H9 (cell line): ENCODE measurements at regions not wholly inside any gene's neighbourhood (a gene's known extent, or its start where the extent isn't known, plus 50 kb on each side); places are given as distances from the start of the nearest gene placed in this dataset.

Experiments
- DNase-seq: peaks from one replicate; pipeline ENCODE4 v3.0.0-alpha.2; 2017
- H2AFZ ChIP-seq: one replicate; pipeline ENCODE4 v1.6.1; 2013; ENCODE audit warnings: mild to moderate bottlenecking, low read length, control low read depth, moderate library complexity
- H2AK5ac ChIP-seq: 2 replicates; pipeline ENCODE4 v1.6.1; 2013; ENCODE audit warnings: low read length, control low read depth, mixed read lengths; ENCODE audit not compliant: insufficient read length
- H2BK120ac ChIP-seq: one replicate; pipeline ENCODE4 v1.6.1; 2013; ENCODE audit warnings: low read depth, mild to moderate bottlenecking, low read length, control low read depth, inconsistent platforms; ENCODE audit not compliant: poor library complexity, severe bottlenecking
- H2BK12ac ChIP-seq: 2 replicates; pipeline ENCODE4 v1.6.1; 2013; ENCODE audit warnings: low read length, control low read depth, mixed read lengths, low read depth; ENCODE audit not compliant: insufficient read length
- H2BK15ac ChIP-seq: 2 replicates; pipeline ENCODE4 v1.6.1; 2013; ENCODE audit warnings: low read depth, low read length, control low read depth
- H2BK20ac ChIP-seq: one replicate; pipeline ENCODE4 v1.6.1; 2013; ENCODE audit warnings: low read depth, mild to moderate bottlenecking, low read length, control low read depth, inconsistent platforms; ENCODE audit not compliant: poor library complexity, severe bottlenecking
- H2BK5ac ChIP-seq: 2 replicates; pipeline ENCODE4 v1.6.1; 2013; ENCODE audit warnings: low read length, control low read depth, mixed read lengths; ENCODE audit not compliant: insufficient read length
- H3K14ac ChIP-seq: 2 replicates; pipeline ENCODE4 v1.6.1; 2013; ENCODE audit warnings: low read length, control low read depth; ENCODE audit not compliant: insufficient read depth
- H3K18ac ChIP-seq: 2 replicates; pipeline ENCODE4 v1.6.1; 2013; ENCODE audit warnings: low read depth, mild to moderate bottlenecking, mixed read lengths, low read length, control low read depth; ENCODE audit not compliant: insufficient read length
- H3K23ac ChIP-seq: 2 replicates; pipeline ENCODE4 v1.6.1; 2013; ENCODE audit warnings: low read length, control low read depth, mixed read lengths, low read depth; ENCODE audit not compliant: insufficient read length
- H3K23me2 ChIP-seq: 2 replicates; pipeline ENCODE4 v1.6.1; 2013; ENCODE audit warnings: low read depth, mild to moderate bottlenecking, mixed read lengths, low read length, control low read depth; ENCODE audit not compliant: insufficient read length, poor library complexity, severe bottlenecking
- H3K27ac ChIP-seq: 2 replicates; pipeline ENCODE4 v1.5.1; 2013; ENCODE audit warnings: low read length, control low read depth, mixed read lengths, low read depth; ENCODE audit not compliant: insufficient read length
- H3K27me3 ChIP-seq: 2 replicates; pipeline ENCODE4 v1.6.1; 2013; ENCODE audit warnings: low read length, control low read depth, inconsistent platforms; ENCODE audit not compliant: insufficient read depth
- H3K4ac ChIP-seq: 2 replicates; pipeline ENCODE4 v1.6.1; 2013; ENCODE audit warnings: low read depth, mild to moderate bottlenecking, control low read depth, inconsistent platforms, low read length, moderate library complexity
- H3K4me1 ChIP-seq: 2 replicates; pipeline ENCODE4 v1.6.1; 2013; ENCODE audit warnings: low read length, control low read depth, inconsistent platforms; ENCODE audit not compliant: insufficient read depth
- H3K4me2 ChIP-seq: 2 replicates; pipeline ENCODE4 v1.6.1; 2013; ENCODE audit warnings: low read length, control low read depth, mixed read lengths; ENCODE audit not compliant: insufficient read length, insufficient read depth
- H3K56ac ChIP-seq: 2 replicates; pipeline ENCODE4 v1.6.1; 2013; ENCODE audit warnings: low read depth, mild to moderate bottlenecking, mixed read lengths, low read length, control low read depth; ENCODE audit not compliant: insufficient read length
- H3K79me1 ChIP-seq: 2 replicates; pipeline ENCODE4 v1.6.1; 2013; ENCODE audit warnings: low read depth, mild to moderate bottlenecking, moderate library complexity, low read length, control low read depth, inconsistent platforms; ENCODE audit not compliant: insufficient read depth, poor library complexity, severe bottlenecking
- H3K79me2 ChIP-seq: 2 replicates; pipeline ENCODE4 v1.6.1; 2013; ENCODE audit warnings: low read length, control low read depth, inconsistent platforms; ENCODE audit not compliant: insufficient read depth
- H3K9ac ChIP-seq: 2 replicates; pipeline ENCODE4 v1.6.1; 2013; ENCODE audit warnings: low read length, control low read depth, mixed read lengths; ENCODE audit not compliant: insufficient read length; ENCODE audit errors: extremely low read depth
- H3K9me3 ChIP-seq: one replicate; pipeline ENCODE4 v1.6.1; 2013; ENCODE audit warnings: low read depth, low read length, inconsistent platforms; ENCODE audit not compliant: control insufficient read depth
- H3T11ph ChIP-seq: one replicate; pipeline ENCODE4 v1.6.1; 2013; ENCODE audit warnings: mild to moderate bottlenecking, low read length, control low read depth, inconsistent platforms
- H4K20me1 ChIP-seq: one replicate; pipeline ENCODE4 v1.6.1; 2013; ENCODE audit not compliant: control insufficient read depth, insufficient read length, insufficient read depth
- H4K5ac ChIP-seq: 2 replicates; pipeline ENCODE4 v1.6.1; 2013; ENCODE audit warnings: low read depth, mild to moderate bottlenecking, mixed read lengths, low read length, control low read depth; ENCODE audit not compliant: insufficient read length
- H4K8ac ChIP-seq: replicated peaks from 2 replicates; pipeline ENCODE4 v1.6.1; 2013; ENCODE audit warnings: low read length, control low read depth, mixed read lengths, low read depth; ENCODE audit not compliant: insufficient read length
- H4K91ac ChIP-seq: 2 replicates; pipeline ENCODE4 v1.6.1; 2013; ENCODE audit warnings: low read depth, mild to moderate bottlenecking, moderate library complexity, mixed read lengths, low read length, control low read depth; ENCODE audit not compliant: insufficient read length
- H3K27ac Mint-ChIP-seq, 3 experiments: 2 replicates in 2 of 3; 3 replicates in 1 of 3; pipeline ENCODE4 v1.8.0; 2020 to 2021; ENCODE audit warnings: mixed read lengths in 3 of 3, mild to moderate bottlenecking in 1 of 3, moderate library complexity in 1 of 3
- H3K27me3 Mint-ChIP-seq: 2 replicates; pipeline ENCODE4 v1.8.0; 2021; ENCODE audit warnings: low read depth, mild to moderate bottlenecking, moderate library complexity, mixed read lengths
- H3K36me3 Mint-ChIP-seq, 3 experiments: 2 replicates in 2 of 3; 3 replicates in 1 of 3; pipeline ENCODE4 v1.8.0; 2020 to 2021; ENCODE audit warnings: low read depth in 3 of 3, mixed read lengths in 3 of 3; ENCODE audit not compliant: insufficient read depth in 1 of 3
- H3K4me1 Mint-ChIP-seq, 2 experiments: 2 replicates each; pipeline ENCODE4 v1.8.0; 2020; ENCODE audit warnings: mixed read lengths in 2 of 2
- H3K4me3 Mint-ChIP-seq, 2 experiments: 2 replicates in 1 of 2; 3 replicates in 1 of 2; pipeline ENCODE4 v1.8.0; 2020 to 2021; ENCODE audit warnings: mild to moderate bottlenecking in 2 of 2, mixed read lengths in 2 of 2, moderate library complexity in 1 of 2
- H3K9me3 Mint-ChIP-seq, 2 experiments: 2 replicates in 1 of 2; 3 replicates in 1 of 2; pipeline ENCODE4 v1.8.0; 2020; ENCODE audit warnings: mild to moderate bottlenecking in 2 of 2, mixed read lengths in 2 of 2, moderate library complexity in 1 of 2
- CTCF ChIP-seq: fragments of 200-600 bp; sonication (generic); conservative IDR thresholded peaks from 3 replicates; pipeline ENCODE4 v1.8.0; 2021; ENCODE audit warnings: antibody characterized with exemption, mild to moderate bottlenecking
- WGBS: extraction: QIAGEN DNeasy Blood & Tissue Kit; methylation state at CpG from one replicate; pipeline ENCODE4 v1.1.7; 2013; ENCODE audit warnings: missing lambda C conversion rate, low lambda C conversion rate, mixed read lengths; ENCODE audit not compliant: insufficient read length; ENCODE audit errors: extremely low coverage; 5-methylcytosine and 5-hydroxymethylcytosine counted together

GRCh38 chr4:138758196-138758595 lies 257.4 kb upstream of the NOCT start:
- Histone ChIP-seq H4K91ac (no peak overlapping the region), H3K27ac (no peak overlapping the region), H2BK20ac (no peak overlapping the region), H2AK5ac (no peak overlapping the region), H3K4me1 (no peaks in the 10 kb centered on the region), H3K56ac (no peak overlapping the region), H3K4ac (no peak overlapping the region), H3K18ac (no peak overlapping the region), H2AFZ (no peak overlapping the region), H4K20me1 (no peaks in the 10 kb centered on the region), H3K9me3 (no peaks in the 10 kb centered on the region), H3K79me1 (no peaks in the 10 kb centered on the region), H3K4me2 (no peak overlapping the region), H3K14ac (no peak overlapping the region), H4K8ac (no peak overlapping the region), H2BK120ac (no peak overlapping the region), H3K27me3 (no peaks in the 10 kb centered on the region), H3T11ph (no peak overlapping the region), H2BK12ac (no peak overlapping the region), H2BK5ac (no peak overlapping the region), H3K9ac (no peak overlapping the region), H3K23me2 (no peaks in the 10 kb centered on the region), H2BK15ac (no peak overlapping the region), H3K79me2 (no peaks in the 10 kb centered on the region), H3K23ac (no peak overlapping the region), H4K5ac (no peak overlapping the region)
- no peak overlapping the region for H3K27ac Mint-ChIP-seq
- TF ChIP-seq CTCF: no peak
- H3K36me3 Mint-ChIP-seq: peaks cover 3 to 4% (median 4%) of the 10 kb centered on the region in 3 experiments; a peak in 4 of 7 replicates
- no peaks in the 10 kb centered on the region for H3K27me3 Mint-ChIP-seq
- DNase-seq: no peak
- peaks cover 8 to 13% of the 10 kb centered on the region in 2 experiments; a peak in 4 of 5 replicates for H3K9me3 Mint-ChIP-seq
- no peak overlapping the region for H3K4me3 Mint-ChIP-seq
- no CpG with 5 or more reads among the region's 5 CpGs for WGBS
- peaks cover 10 to 20% of the 10 kb centered on the region in 2 experiments for H3K4me1 Mint-ChIP-seq
